Stromal cell of bone marrow (primary cell): ENCODE measurements at regions not wholly inside any gene's neighbourhood (a gene's known extent, or its start where the extent isn't known, plus 50 kb on each side); places are given as distances from the start of the nearest gene placed in this dataset.

Experiments used
- DNase-seq: peaks from one replicate; pipeline ENCODE4 v3.0.0-alpha.2; 2012; ENCODE audit warnings: low read depth

GRCh38 chr20:60126975-60127374, 168.8 kb downstream of the CDH26 start:
- no peak for DNase-seq

GRCh38 chr20:60131375-60131774, 173.2 kb downstream of the CDH26 start:
- DNase-seq, result no peak

GRCh38 chr20:60132162-60132826, 174.1 kb downstream of the CDH26 start:
- no peak for DNase-seq

- no peak for DNase-seq
Measured at GRCh38 chr20:60132827-60133670, 174.8 kb downstream of the CDH26 start.

- no peak for DNase-seq
Measured at GRCh38 chr20:60135276-60135675, 177.1 kb downstream of the CDH26 start.

GRCh38 chr20:60136645-60137401, 178.6 kb downstream of the CDH26 start:
- no peak for DNase-seq

GRCh38 chr20:60137657-60138245, 179.5 kb downstream of the CDH26 start:
- peak; percentile 12 for DNase-seq

GRCh38 chr20:60138256-60139220, 180.3 kb downstream of the CDH26 start:
- DNase-seq, result no peak

- DNase-seq, result no peak
Measured at GRCh38 chr20:60139663-60140446, 181.6 kb downstream of the CDH26 start.

- DNase-seq, result no peak
Measured at GRCh38 chr20:60142587-60142986, 184.4 kb downstream of the CDH26 start.

- no peak for DNase-seq
Measured at GRCh38 chr20:60143261-60143842, 185.1 kb downstream of the CDH26 start.

GRCh38 chr20:60144404-60144803, 186.2 kb downstream of the CDH26 start:
- no peak for DNase-seq

- DNase-seq, result no peak
Measured at GRCh38 chr20:60144974-60145527, 186.8 kb downstream of the CDH26 start.

- no peak for DNase-seq
Measured at GRCh38 chr20:60147004-60147403, 188.8 kb downstream of the CDH26 start.

GRCh38 chr20:60148885-60149284, 190.7 kb downstream of the CDH26 start:
- no peak for DNase-seq

- no peak for DNase-seq
Measured at GRCh38 chr20:60152792-60153191, 194.6 kb downstream of the CDH26 start.

- DNase-seq, result no peak
Measured at GRCh38 chr20:60160451-60161145, 202.4 kb downstream of the CDH26 start.

GRCh38 chr20:60167812-60168211, 209.6 kb downstream of the CDH26 start:
- DNase-seq, result no peak

- no peak for DNase-seq
Measured at GRCh38 chr20:60168963-60169362, 210.7 kb downstream of the CDH26 start.
